ENCODE measurements at regions not wholly inside any gene's neighbourhood (a gene's known extent, or its start where the extent isn't known, plus 50 kb on each side); places are given as distances from the start of the nearest gene placed in this dataset.

GRCh38 chr6:139655783-139656705, 281.6 kb upstream of the CITED2 start:
- Histone ChIP-seq H3K4me1 (ENCODE audit: insufficient read depth, low read length) (peaks cover 14% of the 10 kb centered on the region), H3K27me3 (ENCODE audit: insufficient read depth, low read length) (no peaks in the 10 kb centered on the region), H3K36me3 (ENCODE audit: insufficient read depth, low read length) (no peaks in the 10 kb centered on the region), H3K27ac (ENCODE audit: low read depth, low read length) (no peak overlapping the region), H3K9me3 (ENCODE audit: insufficient read depth, low read depth, low read length) (no peaks in the 10 kb centered on the region), H3K4me3 (ENCODE audit: low read length) (no peak overlapping the region), H3K9ac (ENCODE audit: low read depth, low read length) (no peak overlapping the region)
- 86% methylated on average over 5 of the region's 5 CpGs for WGBS

GRCh38 chr6:139654888-139655782, 280.7 kb upstream of the CITED2 start:
- 70% methylated on average over 10 of the region's 10 CpGs for WGBS
- no peaks in the 10 kb centered on the region for H3K36me3 ChIP-seq (ENCODE audit: insufficient read depth, low read length)
- H3K27ac ChIP-seq (ENCODE audit: low read depth, low read length) = no peak overlapping the region
- H3K4me1 ChIP-seq (ENCODE audit: insufficient read depth, low read length) = peaks cover 14% of the 10 kb centered on the region
- no peaks in the 10 kb centered on the region for H3K9me3 ChIP-seq (ENCODE audit: insufficient read depth, low read depth, low read length)
- no peak overlapping the region for H3K9ac ChIP-seq (ENCODE audit: low read depth, low read length)
- H3K4me3 ChIP-seq (ENCODE audit: low read length) = no peak overlapping the region
- H3K27me3 ChIP-seq (ENCODE audit: insufficient read depth, low read length) = no peaks in the 10 kb centered on the region

GRCh38 chr6:139654309-139654708, 279.9 kb upstream of the CITED2 start:
- H3K36me3 ChIP-seq (ENCODE audit: insufficient read depth, low read length) = no peaks in the 10 kb centered on the region
- H3K4me3 ChIP-seq (ENCODE audit: low read length) = no peak overlapping the region
- no peaks in the 10 kb centered on the region for H3K27me3 ChIP-seq (ENCODE audit: insufficient read depth, low read length)
- WGBS = 91% methylated on average over 5 of the region's 5 CpGs
- peaks cover 14% of the 10 kb centered on the region for H3K4me1 ChIP-seq (ENCODE audit: insufficient read depth, low read length)
- H3K9me3 ChIP-seq (ENCODE audit: insufficient read depth, low read depth, low read length) = no peaks in the 10 kb centered on the region
- H3K9ac ChIP-seq (ENCODE audit: low read depth, low read length) = no peak overlapping the region
- no peak overlapping the region for H3K27ac ChIP-seq (ENCODE audit: low read depth, low read length)

- H3K9ac ChIP-seq (ENCODE audit: low read depth, low read length) = no peak overlapping the region
- peaks cover 14% of the 10 kb centered on the region for H3K4me1 ChIP-seq (ENCODE audit: insufficient read depth, low read length)
- H3K9me3 ChIP-seq (ENCODE audit: insufficient read depth, low read depth, low read length) = no peaks in the 10 kb centered on the region
- H3K4me3 ChIP-seq (ENCODE audit: low read length) = no peak overlapping the region
- H3K36me3 ChIP-seq (ENCODE audit: insufficient read depth, low read length) = no peaks in the 10 kb centered on the region
- H3K27ac ChIP-seq (ENCODE audit: low read depth, low read length) = no peak overlapping the region
- no peaks in the 10 kb centered on the region for H3K27me3 ChIP-seq (ENCODE audit: insufficient read depth, low read length)
- 78% methylated on average over 4 of the region's 4 CpGs for WGBS
Observed at GRCh38 chr6:139653111-139653510, 278.7 kb upstream of the CITED2 start.

- H3K4me3 ChIP-seq (ENCODE audit: low read length) = no peak overlapping the region
- H3K9me3 ChIP-seq (ENCODE audit: insufficient read depth, low read depth, low read length) = no peaks in the 10 kb centered on the region
- 87% methylated on average over 5 of the region's 5 CpGs for WGBS
- no peaks in the 10 kb centered on the region for H3K36me3 ChIP-seq (ENCODE audit: insufficient read depth, low read length)
- no peak overlapping the region for H3K27ac ChIP-seq (ENCODE audit: low read depth, low read length)
- no peak overlapping the region for H3K9ac ChIP-seq (ENCODE audit: low read depth, low read length)
- H3K27me3 ChIP-seq (ENCODE audit: insufficient read depth, low read length) = no peaks in the 10 kb centered on the region
- peaks cover 11% of the 10 kb centered on the region for H3K4me1 ChIP-seq (ENCODE audit: insufficient read depth, low read length)
Observed at GRCh38 chr6:139650941-139651340, 276.5 kb upstream of the CITED2 start.

- H3K4me1 ChIP-seq (ENCODE audit: insufficient read depth, low read length) = peaks cover 3% of the 10 kb centered on the region; the same call in 1 of the 2 replicates
- no peaks in the 10 kb centered on the region for H3K36me3 ChIP-seq (ENCODE audit: insufficient read depth, low read length)
- H3K9me3 ChIP-seq (ENCODE audit: insufficient read depth, low read depth, low read length) = no peaks in the 10 kb centered on the region
- WGBS = 91% methylated on average over 3 of the region's 3 CpGs
- no peak overlapping the region for H3K9ac ChIP-seq (ENCODE audit: low read depth, low read length)
- no peaks in the 10 kb centered on the region for H3K27me3 ChIP-seq (ENCODE audit: insufficient read depth, low read length)
- no peak overlapping the region for H3K27ac ChIP-seq (ENCODE audit: low read depth, low read length)
- no peak overlapping the region for H3K4me3 ChIP-seq (ENCODE audit: low read length)
Observed at GRCh38 chr6:139649732-139650131, 275.3 kb upstream of the CITED2 start.

GRCh38 chr6:139649128-139649527, 274.7 kb upstream of the CITED2 start:
- no peaks in the 10 kb centered on the region for H3K27me3 ChIP-seq (ENCODE audit: insufficient read depth, low read length)
- H3K4me1 ChIP-seq (ENCODE audit: insufficient read depth, low read length) = peaks cover 3% of the 10 kb centered on the region; the same call in 1 of the 2 replicates
- no peak overlapping the region for H3K4me3 ChIP-seq (ENCODE audit: low read length)
- H3K36me3 ChIP-seq (ENCODE audit: insufficient read depth, low read length) = no peaks in the 10 kb centered on the region
- no peaks in the 10 kb centered on the region for H3K9me3 ChIP-seq (ENCODE audit: insufficient read depth, low read depth, low read length)
- no peak overlapping the region for H3K27ac ChIP-seq (ENCODE audit: low read depth, low read length)
- 100% methylated on average over 1 of the region's 2 CpGs for WGBS
- H3K9ac ChIP-seq (ENCODE audit: low read depth, low read length) = no peak overlapping the region

- no peaks in the 10 kb centered on the region for H3K4me1 ChIP-seq (ENCODE audit: insufficient read depth, low read length)
- H3K9me3 ChIP-seq (ENCODE audit: insufficient read depth, low read depth, low read length) = no peaks in the 10 kb centered on the region
- no peaks in the 10 kb centered on the region for H3K27me3 ChIP-seq (ENCODE audit: insufficient read depth, low read length)
- no peak overlapping the region for H3K4me3 ChIP-seq (ENCODE audit: low read length)
- no peaks in the 10 kb centered on the region for H3K36me3 ChIP-seq (ENCODE audit: insufficient read depth, low read length)
- H3K9ac ChIP-seq (ENCODE audit: low read depth, low read length) = no peak overlapping the region
- WGBS = 89% methylated on average over 7 of the region's 7 CpGs
- no peak overlapping the region for H3K27ac ChIP-seq (ENCODE audit: low read depth, low read length)
Observed at GRCh38 chr6:139648430-139649000, 274.1 kb upstream of the CITED2 start.

GRCh38 chr6:139647841-139648240, 273.4 kb upstream of the CITED2 start:
- no peak overlapping the region for H3K9ac ChIP-seq (ENCODE audit: low read depth, low read length)
- no peak overlapping the region for H3K27ac ChIP-seq (ENCODE audit: low read depth, low read length)
- no peaks in the 10 kb centered on the region for H3K36me3 ChIP-seq (ENCODE audit: insufficient read depth, low read length)
- no peaks in the 10 kb centered on the region for H3K27me3 ChIP-seq (ENCODE audit: insufficient read depth, low read length)
- H3K9me3 ChIP-seq (ENCODE audit: insufficient read depth, low read depth, low read length) = no peaks in the 10 kb centered on the region
- 78% methylated on average over 5 of the region's 5 CpGs for WGBS
- no peaks in the 10 kb centered on the region for H3K4me1 ChIP-seq (ENCODE audit: insufficient read depth, low read length)
- H3K4me3 ChIP-seq (ENCODE audit: low read length) = no peak overlapping the region

- Histone ChIP-seq H3K27me3 (ENCODE audit: insufficient read depth, low read length) (no peaks in the 10 kb centered on the region), H3K36me3 (ENCODE audit: insufficient read depth, low read length) (no peaks in the 10 kb centered on the region), H3K9me3 (ENCODE audit: insufficient read depth, low read depth, low read length) (no peaks in the 10 kb centered on the region), H3K9ac (ENCODE audit: low read depth, low read length) (no peak overlapping the region), H3K27ac (ENCODE audit: low read depth, low read length) (no peak overlapping the region), H3K4me3 (ENCODE audit: low read length) (no peak overlapping the region), H3K4me1 (ENCODE audit: insufficient read depth, low read length) (no peaks in the 10 kb centered on the region)
- 94% methylated on average over 3 of the region's 3 CpGs for WGBS
Observed at GRCh38 chr6:139647016-139647415, 272.6 kb upstream of the CITED2 start.

- no peak overlapping the region for H3K27ac ChIP-seq (ENCODE audit: low read depth, low read length)
- 87% methylated on average over 5 of the region's 6 CpGs for WGBS
- H3K36me3 ChIP-seq (ENCODE audit: insufficient read depth, low read length) = no peaks in the 10 kb centered on the region
- H3K27me3 ChIP-seq (ENCODE audit: insufficient read depth, low read length) = no peaks in the 10 kb centered on the region
- no peak overlapping the region for H3K9ac ChIP-seq (ENCODE audit: low read depth, low read length)
- no peaks in the 10 kb centered on the region for H3K9me3 ChIP-seq (ENCODE audit: insufficient read depth, low read depth, low read length)
- H3K4me3 ChIP-seq (ENCODE audit: low read length) = no peak overlapping the region
- H3K4me1 ChIP-seq (ENCODE audit: insufficient read depth, low read length) = no peaks in the 10 kb centered on the region
Observed at GRCh38 chr6:139644821-139645220, 270.4 kb upstream of the CITED2 start.
